ENCODE measurements at regions not wholly inside any gene's neighbourhood (a gene's known extent, or its start where the extent isn't known, plus 50 kb on each side); places are given as distances from the start of the nearest gene placed in this dataset.
A peak's percentile ranks its signal among the peaks of the same experiment; 100 is the strongest.

GRCh38 chr2:176744146-176744545 is 468.4 kb upstream of the HNRNPA3 start:
- H3K9me3 ChIP-seq (ENCODE audit: control insufficient read depth, insufficient read depth, low read depth, low read length): no peaks in the 10 kb centered on the region
- no peak for TF ChIP-seq TCF7L2 (IDR thresholded peaks at IDR 0.05; ENCODE audit: borderline replicate concordance, low read depth, low read length)
- no peak for TF ChIP-seq ZNF274 (IDR thresholded peaks at IDR 0.05; ENCODE audit: low read length)
- TF ChIP-seq ZNF274 (tag by site-specific recombination; IDR thresholded peaks at IDR 0.05; ENCODE audit: borderline replicate concordance): no peak
- no peak for TF ChIP-seq ZNF658 (tag by site-specific recombination; IDR thresholded peaks at IDR 0.05)
- TF ChIP-seq, protein P1, sequence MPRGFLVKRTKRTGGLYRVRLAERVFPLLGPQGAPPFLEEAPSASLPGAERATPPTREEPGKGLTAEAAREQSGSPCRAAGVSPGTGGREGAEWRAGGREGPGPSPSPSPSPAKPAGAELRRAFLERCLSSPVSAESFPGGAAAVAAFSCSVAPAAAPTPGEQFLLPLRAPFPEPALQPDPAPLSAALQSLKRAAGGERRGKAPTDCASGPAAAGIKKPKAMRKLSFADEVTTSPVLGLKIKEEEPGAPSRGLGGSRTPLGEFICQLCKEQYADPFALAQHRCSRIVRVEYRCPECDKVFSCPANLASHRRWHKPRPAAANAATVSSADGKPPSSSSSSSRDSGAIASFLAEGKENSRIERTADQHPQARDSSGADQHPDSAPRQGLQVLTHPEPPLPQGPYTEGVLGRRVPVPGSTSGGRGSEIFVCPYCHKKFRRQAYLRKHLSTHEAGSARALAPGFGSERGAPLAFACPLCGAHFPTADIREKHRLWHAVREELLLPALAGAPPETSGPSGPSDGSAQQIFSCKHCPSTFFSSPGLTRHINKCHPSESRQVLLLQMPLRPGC (tag by site-specific recombination; IDR thresholded peaks at IDR 0.05): no peak
- no peak for TF ChIP-seq ZNF629 (tag by site-specific recombination; IDR thresholded peaks at IDR 0.05)
- no peak for TF ChIP-seq ZNF624 (tag by site-specific recombination; IDR thresholded peaks at IDR 0.05)
- TF ChIP-seq, protein P2, sequence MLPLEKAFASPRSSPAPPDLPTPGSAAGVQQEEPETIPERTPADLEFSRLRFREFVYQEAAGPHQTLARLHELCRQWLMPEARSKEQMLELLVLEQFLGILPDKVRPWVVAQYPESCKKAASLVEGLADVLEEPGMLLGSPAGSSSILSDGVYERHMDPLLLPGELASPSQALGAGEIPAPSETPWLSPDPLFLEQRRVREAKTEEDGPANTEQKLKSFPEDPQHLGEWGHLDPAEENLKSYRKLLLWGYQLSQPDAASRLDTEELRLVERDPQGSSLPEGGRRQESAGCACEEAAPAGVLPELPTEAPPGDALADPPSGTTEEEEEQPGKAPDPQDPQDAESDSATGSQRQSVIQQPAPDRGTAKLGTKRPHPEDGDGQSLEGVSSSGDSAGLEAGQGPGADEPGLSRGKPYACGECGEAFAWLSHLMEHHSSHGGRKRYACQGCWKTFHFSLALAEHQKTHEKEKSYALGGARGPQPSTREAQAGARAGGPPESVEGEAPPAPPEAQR (tag by site-specific recombination; IDR thresholded peaks at IDR 0.05): no peak
- TF ChIP-seq ZBTB1 (tag by site-specific recombination; IDR thresholded peaks at IDR 0.05): no peak
- no peak for TF ChIP-seq ZNF555 (tag by site-specific recombination; conservative IDR thresholded peaks at IDR 0.05)
- TF ChIP-seq ZNF792 (tag by site-specific recombination; IDR thresholded peaks at IDR 0.05): no peak
- TF ChIP-seq EGR2 (tag by site-specific recombination; IDR thresholded peaks at IDR 0.05; ENCODE audit: low read depth): no peak
- TF ChIP-seq WT1 (tag by site-specific recombination; IDR thresholded peaks at IDR 0.05): no peak
- TF ChIP-seq ZNF426 (tag by site-specific recombination; IDR thresholded peaks at IDR 0.05): no peak
- no peak for TF ChIP-seq OSR2 (tag by site-specific recombination; IDR thresholded peaks at IDR 0.05)
- no peak for TF ChIP-seq ZNF768 (tag by site-specific recombination; IDR thresholded peaks at IDR 0.05)
- TF ChIP-seq ZNF175 (tag by site-specific recombination; IDR thresholded peaks at IDR 0.05): no peak
- no peak for TF ChIP-seq TRIM28 (IDR thresholded peaks at IDR 0.05; ENCODE audit: borderline replicate concordance, low read length)
- TF ChIP-seq ZNF76 (tag by site-specific recombination; IDR thresholded peaks at IDR 0.05; ENCODE audit: borderline replicate concordance, low read depth): no peak
- no peak for TF ChIP-seq ZNF138 (tag by site-specific recombination; IDR thresholded peaks at IDR 0.05; ENCODE audit: borderline replicate concordance)
- TF ChIP-seq KLF10 (tag by site-specific recombination; IDR thresholded peaks at IDR 0.05): no peak
- no peak overlapping the region for H3K27ac ChIP-seq (ENCODE audit: extremely low read depth, low read depth, low read length)
- ChIA-PET POLR2A (no interaction called here), CTCF (no interaction called here)
- H3K4me1 ChIP-seq (ENCODE audit: control insufficient read depth, insufficient read depth, low read length): peaks cover 3% of the 10 kb centered on the region; the same call in 1 of the 2 replicates
- H3K36me3 ChIP-seq (ENCODE audit: control insufficient read depth in 2 of 2, insufficient read depth in 1 of 2, low read length in 2 of 2): no peaks in the 10 kb centered on the region
- H3K4me3 ChIP-seq (ENCODE audit: low read depth, low read length): no peak overlapping the region

DNA sequence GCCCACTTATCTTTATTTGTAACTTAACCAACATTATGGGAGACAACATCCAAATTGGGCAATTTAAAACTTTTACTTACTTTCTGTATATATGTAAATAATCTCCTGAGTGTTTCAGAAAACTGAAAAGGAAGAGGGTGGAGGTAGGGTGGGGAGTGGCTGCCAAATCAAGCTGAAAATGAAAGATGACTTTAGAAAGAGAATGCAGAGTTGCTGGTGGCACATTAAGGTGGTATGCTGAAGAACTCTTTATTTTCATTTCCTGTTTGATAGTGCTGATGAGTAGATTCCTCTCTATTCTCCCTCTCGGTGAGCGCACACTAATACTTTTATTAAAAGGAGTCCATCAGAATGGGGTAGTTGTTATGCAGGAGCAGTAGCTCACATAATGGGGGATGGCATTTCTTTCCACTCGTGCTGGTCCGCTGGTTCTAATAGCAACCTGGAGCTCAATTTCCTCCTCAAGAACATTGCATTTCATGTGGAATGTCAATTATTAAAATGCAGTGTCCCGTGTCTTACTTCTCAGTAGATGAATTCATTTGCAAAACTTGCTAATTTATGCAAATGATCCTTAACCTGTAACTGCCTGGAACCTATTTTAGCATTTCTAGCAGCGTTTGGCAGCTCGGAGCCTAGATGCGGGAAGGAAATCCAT is 466.9 kb upstream of the HNRNPA3 start:
- Histone ChIP-seq H3K36me3 (ENCODE audit: control insufficient read depth in 2 of 2, insufficient read depth in 1 of 2, low read length in 2 of 2) (no peaks in the 10 kb centered on the region), H3K9me3 (ENCODE audit: control insufficient read depth, insufficient read depth, low read depth, low read length) (no peaks in the 10 kb centered on the region), H3K4me1 (ENCODE audit: control insufficient read depth, insufficient read depth, low read length) (peaks cover 3% of the 10 kb centered on the region; the same call in 1 of the 2 replicates), H3K4me3 (ENCODE audit: low read depth, low read length) (no peak overlapping the region), H3K27ac (ENCODE audit: extremely low read depth, low read depth, low read length) (no peak overlapping the region)
- TF ChIP-seq ZNF624 (tag by site-specific recombination; IDR thresholded peaks at IDR 0.05): no peak
- TF ChIP-seq, protein P3, sequence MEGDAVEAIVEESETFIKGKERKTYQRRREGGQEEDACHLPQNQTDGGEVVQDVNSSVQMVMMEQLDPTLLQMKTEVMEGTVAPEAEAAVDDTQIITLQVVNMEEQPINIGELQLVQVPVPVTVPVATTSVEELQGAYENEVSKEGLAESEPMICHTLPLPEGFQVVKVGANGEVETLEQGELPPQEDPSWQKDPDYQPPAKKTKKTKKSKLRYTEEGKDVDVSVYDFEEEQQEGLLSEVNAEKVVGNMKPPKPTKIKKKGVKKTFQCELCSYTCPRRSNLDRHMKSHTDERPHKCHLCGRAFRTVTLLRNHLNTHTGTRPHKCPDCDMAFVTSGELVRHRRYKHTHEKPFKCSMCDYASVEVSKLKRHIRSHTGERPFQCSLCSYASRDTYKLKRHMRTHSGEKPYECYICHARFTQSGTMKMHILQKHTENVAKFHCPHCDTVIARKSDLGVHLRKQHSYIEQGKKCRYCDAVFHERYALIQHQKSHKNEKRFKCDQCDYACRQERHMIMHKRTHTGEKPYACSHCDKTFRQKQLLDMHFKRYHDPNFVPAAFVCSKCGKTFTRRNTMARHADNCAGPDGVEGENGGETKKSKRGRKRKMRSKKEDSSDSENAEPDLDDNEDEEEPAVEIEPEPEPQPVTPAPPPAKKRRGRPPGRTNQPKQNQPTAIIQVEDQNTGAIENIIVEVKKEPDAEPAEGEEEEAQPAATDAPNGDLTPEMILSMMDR (tag by site-specific recombination; IDR thresholded peaks at IDR 0.05): 0 out of 2 replicates have a peak, but pooled peaks have one; percentile 9
- ChIA-PET POLR2A (no interaction called here), CTCF (interaction anchor here (0.8 kb wide), 1 partner anchor 12 kb away, joined by 3 read pairs; no protein-coding TSS in a partner anchor)
